ENCODE measurements at regions not wholly inside any gene's neighbourhood (a gene's known extent, or its start where the extent isn't known, plus 50 kb on each side); places are given as distances from the start of the nearest gene placed in this dataset.
"Not testable (repeated sequence)": the region's sequence is repeated elsewhere in the genome, so short reads cannot be mapped to it uniquely, and the experiment has no call there.

GRCh38 chr10:78231327-78231726 lies 197.7 kb downstream of the RPS24 start:
- ChIA-PET CTCF (no interaction called here), POLR2A (no interaction called here)
- TF ChIP-seq CTBP1 (IDR thresholded peaks at IDR 0.05; ENCODE audit: borderline replicate concordance) = no peak
- TF ChIP-seq ELF4 (IDR thresholded peaks at IDR 0.05) = no peak
- TF ChIP-seq TARDBP (IDR thresholded peaks at IDR 0.05) = no peak
- TF ChIP-seq SP1 (IDR thresholded peaks at IDR 0.05) = no peak
- no peak for TF ChIP-seq HDGF (IDR thresholded peaks at IDR 0.05; ENCODE audit: borderline replicate concordance)
- TF ChIP-seq FOXM1 (IDR thresholded peaks at IDR 0.05; ENCODE audit: borderline replicate concordance) = no peak
- TF ChIP-seq FOXK2 (IDR thresholded peaks at IDR 0.05) = no peak
- TF ChIP-seq NFRKB (IDR thresholded peaks at IDR 0.05) = no peak
- no peak for TF ChIP-seq BHLHE40 (IDR thresholded peaks at IDR 0.05; ENCODE audit: borderline replicate concordance)
- TF ChIP-seq ARNT (IDR thresholded peaks at IDR 0.05) = no peak
- no peak for TF ChIP-seq SUZ12 (IDR thresholded peaks at IDR 0.05)
- TF ChIP-seq LEF1 (IDR thresholded peaks at IDR 0.05; ENCODE audit: borderline replicate concordance) = no peak
- no peak for TF ChIP-seq PKNOX1 (IDR thresholded peaks at IDR 0.05)
- TF ChIP-seq ZNF384 (IDR thresholded peaks at IDR 0.05) = no peak
- TF ChIP-seq FOXA1 (IDR thresholded peaks at IDR 0.05) = no peak
- TF ChIP-seq L3MBTL2 (conservative IDR thresholded peaks at IDR 0.05) = no peak
- no peak for DNase-seq (ENCODE audit: extremely low spot score)

- DNase-seq (ENCODE audit: extremely low spot score) = no peak
- no peak for TF ChIP-seq SP1 (IDR thresholded peaks at IDR 0.05)
- no peak for TF ChIP-seq FOXA1 (IDR thresholded peaks at IDR 0.05)
- TF ChIP-seq ELF4 (IDR thresholded peaks at IDR 0.05) = no peak
- no peak for TF ChIP-seq NFRKB (IDR thresholded peaks at IDR 0.05)
- TF ChIP-seq TARDBP (IDR thresholded peaks at IDR 0.05) = no peak
- TF ChIP-seq L3MBTL2 (conservative IDR thresholded peaks at IDR 0.05) = no peak
- no peak for TF ChIP-seq HDGF (IDR thresholded peaks at IDR 0.05; ENCODE audit: borderline replicate concordance)
- no peak for TF ChIP-seq CTBP1 (IDR thresholded peaks at IDR 0.05; ENCODE audit: borderline replicate concordance)
- TF ChIP-seq ARNT (IDR thresholded peaks at IDR 0.05) = no peak
- TF ChIP-seq SUZ12 (IDR thresholded peaks at IDR 0.05) = no peak
- no peak for TF ChIP-seq FOXK2 (IDR thresholded peaks at IDR 0.05)
- TF ChIP-seq PKNOX1 (IDR thresholded peaks at IDR 0.05) = no peak
- TF ChIP-seq FOXM1 (IDR thresholded peaks at IDR 0.05; ENCODE audit: borderline replicate concordance) = no peak
- no peak for TF ChIP-seq LEF1 (IDR thresholded peaks at IDR 0.05; ENCODE audit: borderline replicate concordance)
- TF ChIP-seq ZNF384 (IDR thresholded peaks at IDR 0.05) = no peak
- no peak for TF ChIP-seq BHLHE40 (IDR thresholded peaks at IDR 0.05; ENCODE audit: borderline replicate concordance)
- POLR2A ChIA-PET = no interaction called here
- CTCF ChIA-PET = interaction anchor here (0.6 kb wide), 1 partner anchor 326 kb away, joined by 4 read pairs; no protein-coding TSS in a partner anchor
These were observed 198.3 kb downstream of the RPS24 start for GRCh38 chr10:78231939-78232338.

GRCh38 chr10:78236416-78237015 lies 202.9 kb downstream of the RPS24 start:
- TF ChIP-seq FOXK2 (IDR thresholded peaks at IDR 0.05) (no peak), L3MBTL2 (conservative IDR thresholded peaks at IDR 0.05) (no peak), LEF1 (IDR thresholded peaks at IDR 0.05; ENCODE audit: borderline replicate concordance) (no peak), FOXM1 (IDR thresholded peaks at IDR 0.05; ENCODE audit: borderline replicate concordance) (no peak), ELF4 (IDR thresholded peaks at IDR 0.05) (no peak), ARNT (IDR thresholded peaks at IDR 0.05) (no peak), SUZ12 (IDR thresholded peaks at IDR 0.05) (no peak), TARDBP (IDR thresholded peaks at IDR 0.05) (no peak), NFRKB (IDR thresholded peaks at IDR 0.05) (no peak), SP1 (IDR thresholded peaks at IDR 0.05) (no peak), BHLHE40 (IDR thresholded peaks at IDR 0.05; ENCODE audit: borderline replicate concordance) (no peak), ZNF384 (IDR thresholded peaks at IDR 0.05) (no peak), PKNOX1 (IDR thresholded peaks at IDR 0.05) (no peak), FOXA1 (IDR thresholded peaks at IDR 0.05) (no peak)
- ChIA-PET CTCF (no interaction called here), POLR2A (interaction anchor here (1.0 kb wide), 1 partner anchor 44 kb away, joined by 3 read pairs; no protein-coding TSS in a partner anchor)
- no peak for DNase-seq (ENCODE audit: extremely low spot score)

GRCh38 chr10:78237951-78238350 lies 204.3 kb downstream of the RPS24 start:
- DNase-seq (ENCODE audit: extremely low spot score); POLR2A ChIA-PET; CTCF ChIA-PET: not testable (repeated sequence)

GRCh38 chr10:78247266-78247665 lies 213.6 kb downstream of the RPS24 start:
- ChIA-PET CTCF (no interaction called here), POLR2A (no interaction called here)
- no peak for DNase-seq (ENCODE audit: extremely low spot score)
- no peak for TF ChIP-seq FOXM1 (IDR thresholded peaks at IDR 0.05; ENCODE audit: borderline replicate concordance)

- no peak for DNase-seq (ENCODE audit: extremely low spot score)
- CTCF ChIA-PET = no interaction called here
- POLR2A ChIA-PET = no interaction called here
- no peak for TF ChIP-seq SP1 (IDR thresholded peaks at IDR 0.05)
- no peak for TF ChIP-seq CTBP1 (IDR thresholded peaks at IDR 0.05; ENCODE audit: borderline replicate concordance)
- TF ChIP-seq HDGF (IDR thresholded peaks at IDR 0.05; ENCODE audit: borderline replicate concordance) = no peak
- TF ChIP-seq SUZ12 (IDR thresholded peaks at IDR 0.05) = no peak
- no peak for TF ChIP-seq ZNF384 (IDR thresholded peaks at IDR 0.05)
- no peak for TF ChIP-seq LEF1 (IDR thresholded peaks at IDR 0.05; ENCODE audit: borderline replicate concordance)
- no peak for TF ChIP-seq BHLHE40 (IDR thresholded peaks at IDR 0.05; ENCODE audit: borderline replicate concordance)
- TF ChIP-seq TARDBP (IDR thresholded peaks at IDR 0.05) = no peak
- TF ChIP-seq PKNOX1 (IDR thresholded peaks at IDR 0.05) = no peak
- TF ChIP-seq ARNT (IDR thresholded peaks at IDR 0.05) = no peak
- TF ChIP-seq ELF4 (IDR thresholded peaks at IDR 0.05) = no peak
- no peak for TF ChIP-seq L3MBTL2 (conservative IDR thresholded peaks at IDR 0.05)
- TF ChIP-seq FOXK2 (IDR thresholded peaks at IDR 0.05) = no peak
- TF ChIP-seq FOXM1 (IDR thresholded peaks at IDR 0.05; ENCODE audit: borderline replicate concordance) = no peak
- no peak for TF ChIP-seq NFRKB (IDR thresholded peaks at IDR 0.05)
- TF ChIP-seq FOXA1 (IDR thresholded peaks at IDR 0.05) = no peak
These were observed 214.2 kb downstream of the RPS24 start for GRCh38 chr10:78247821-78248220.

All from HEK293T (cell line).